K562 (cell line): ENCODE measurements at regions not wholly inside any gene's neighbourhood (a gene's known extent, or its start where the extent isn't known, plus 50 kb on each side); places are given as distances from the start of the nearest gene placed in this dataset.

Source experiments
- BACH1 ChIP-seq: fragments of 200-800 bp; sonication (Bioruptor generic); IDR thresholded peaks from 2 replicates; pipeline ENCODE4 v1.6.1; 2016; ENCODE audit warnings: missing genetic modification characterization, missing compliant biosample characterization
- CSDE1 ChIP-seq, 2 experiments: fragments of 450-650 bp; IDR thresholded peaks; 2 replicates each; pipeline ENCODE4 v1.6.1; 2016; ENCODE audit warnings: mild to moderate bottlenecking in 1 of 2
- EHMT2 ChIP-seq: fragments of 450-650 bp; IDR thresholded peaks from 2 replicates; pipeline ENCODE4 v1.6.1; 2018; ENCODE audit warnings: antibody characterized with exemption
- ETS2 ChIP-seq: IDR thresholded peaks from 2 replicates; pipeline ENCODE4 v1.6.1; 2016; ENCODE audit warnings: borderline replicate concordance, missing genetic modification characterization, mild to moderate bottlenecking, moderate library complexity, missing compliant biosample characterization; ENCODE audit not compliant: poor library complexity, severe bottlenecking
- KLF13 ChIP-seq: fragments of 450-650 bp; IDR thresholded peaks from 2 replicates; pipeline ENCODE4 v1.6.1; 2016; ENCODE audit warnings: missing genetic modification characterization, low read depth, mild to moderate bottlenecking, missing compliant biosample characterization, moderate library complexity, borderline replicate concordance
- RBM34 ChIP-seq: fragments of 200-400 bp; formaldehyde crosslinking; IDR thresholded peaks from 2 replicates; pipeline ENCODE4 v1.6.1; 2018; ENCODE audit warnings: low read length, borderline replicate concordance; ENCODE audit not compliant: insufficient read depth
- TSHZ1 ChIP-seq: fragments of 250-450 bp; sonication (Bioruptor Pico); IDR thresholded peaks from 2 replicates; pipeline ENCODE4 v1.4.0; 2020; ENCODE audit warnings: mild to moderate bottlenecking, moderate library complexity
- ZNF518B ChIP-seq: fragments of 250-450 bp; sonication (Bioruptor Pico); IDR thresholded peaks from 2 replicates; pipeline ENCODE4 v1.5.0; 2021; ENCODE audit warnings: mild to moderate bottlenecking, moderate library complexity

- no peak for TF ChIP-seq ETS2 (tag)
- TF ChIP-seq EHMT2, result no peak
- no peak for TF ChIP-seq CSDE1 (IDR thresholded peaks at IDR 0.05)
- no peak for TF ChIP-seq TSHZ1 (CRISPR knock-in tag)
- TF ChIP-seq ZNF518B (CRISPR knock-in tag), result no peak
- no peak for TF ChIP-seq KLF13 (tag)
- no peak for TF ChIP-seq RBM34
- TF ChIP-seq BACH1 (tag), result no peak
Measured at GRCh38 chr6:167230288-167230687, 60.8 kb upstream of the UNC93A start (continued).
